ENCODE measurements at regions not wholly inside any gene's neighbourhood (a gene's known extent, or its start where the extent isn't known, plus 50 kb on each side); places are given as distances from the start of the nearest gene placed in this dataset.

DNA sequence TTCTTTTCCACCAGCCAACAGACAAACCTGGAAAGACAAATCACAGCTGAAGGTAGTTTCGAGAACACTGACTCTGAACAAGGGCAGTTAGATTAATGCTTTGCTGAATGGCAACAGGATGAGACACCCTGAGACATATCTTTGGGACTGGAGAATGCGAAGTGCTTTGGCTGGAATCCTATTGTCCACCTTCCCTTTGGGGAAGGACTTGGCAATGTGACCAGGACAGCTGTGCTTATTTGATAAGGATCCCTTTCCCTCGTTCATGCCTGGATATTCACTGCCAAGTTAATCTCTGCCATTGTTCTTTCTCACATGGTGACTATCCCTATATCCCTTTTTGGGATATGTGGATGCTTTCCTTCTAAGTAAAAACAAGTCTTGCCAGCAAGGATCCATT is 537.1 kb upstream of the SEL1L start:
- TF ChIP-seq, protein P1, sequence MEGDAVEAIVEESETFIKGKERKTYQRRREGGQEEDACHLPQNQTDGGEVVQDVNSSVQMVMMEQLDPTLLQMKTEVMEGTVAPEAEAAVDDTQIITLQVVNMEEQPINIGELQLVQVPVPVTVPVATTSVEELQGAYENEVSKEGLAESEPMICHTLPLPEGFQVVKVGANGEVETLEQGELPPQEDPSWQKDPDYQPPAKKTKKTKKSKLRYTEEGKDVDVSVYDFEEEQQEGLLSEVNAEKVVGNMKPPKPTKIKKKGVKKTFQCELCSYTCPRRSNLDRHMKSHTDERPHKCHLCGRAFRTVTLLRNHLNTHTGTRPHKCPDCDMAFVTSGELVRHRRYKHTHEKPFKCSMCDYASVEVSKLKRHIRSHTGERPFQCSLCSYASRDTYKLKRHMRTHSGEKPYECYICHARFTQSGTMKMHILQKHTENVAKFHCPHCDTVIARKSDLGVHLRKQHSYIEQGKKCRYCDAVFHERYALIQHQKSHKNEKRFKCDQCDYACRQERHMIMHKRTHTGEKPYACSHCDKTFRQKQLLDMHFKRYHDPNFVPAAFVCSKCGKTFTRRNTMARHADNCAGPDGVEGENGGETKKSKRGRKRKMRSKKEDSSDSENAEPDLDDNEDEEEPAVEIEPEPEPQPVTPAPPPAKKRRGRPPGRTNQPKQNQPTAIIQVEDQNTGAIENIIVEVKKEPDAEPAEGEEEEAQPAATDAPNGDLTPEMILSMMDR (IDR thresholded peaks at IDR 0.05) = no peak
- no peak for TF ChIP-seq POLR2A (IDR thresholded peaks at IDR 0.05)
- TF ChIP-seq POLR2AphosphoS5 (IDR thresholded peaks at IDR 0.05) = no peak

Data from prostate gland (tissue), 2 donors.